K562 (cell line): ENCODE measurements at regions not wholly inside any gene's neighbourhood (a gene's known extent, or its start where the extent isn't known, plus 50 kb on each side); places are given as distances from the start of the nearest gene placed in this dataset.

Experiments
- DPF2 ChIP-seq: fragments of 450-650 bp; IDR thresholded peaks from 2 replicates; pipeline ENCODE4 v1.6.1; 2016
- FOSL1 ChIP-seq: fragments of 200-800 bp; sonication (Bioruptor generic); conservative IDR thresholded peaks from 2 replicates; pipeline ENCODE4 v1.6.1; 2016; ENCODE audit warnings: missing genetic modification characterization, missing compliant biosample characterization
- JUN ChIP-seq, 2 experiments: sonication (generic) in 1 of 2; formaldehyde crosslinking in 1 of 2; IDR thresholded peaks; 2 replicates each; pipeline versions ENCODE4 v1.6.1 to v1.8.0; 2012 to 2022; ENCODE audit warnings: borderline replicate concordance in 2 of 2, mild to moderate bottlenecking in 2 of 2, improper control_type of control experiment in 1 of 2, low read depth in 1 of 2, low read length in 1 of 2, missing genetic modification reagents in 1 of 2
- MGA ChIP-seq: fragments of 450-650 bp; IDR thresholded peaks from 2 replicates; pipeline ENCODE4 v1.6.1; 2016; ENCODE audit warnings: mild to moderate bottlenecking, moderate library complexity
- PKNOX1 ChIP-seq: fragments of 450-650 bp; IDR thresholded peaks from 2 replicates; pipeline ENCODE4 v1.6.1; 2016
- POLR2G ChIP-seq: fragments of 200-400 bp; formaldehyde crosslinking; IDR thresholded peaks from 2 replicates; pipeline ENCODE4 v1.6.1; 2017; ENCODE audit warnings: low read depth, mild to moderate bottlenecking, antibody characterized with exemption, low read length, moderate library complexity
- VEZF1 ChIP-seq: fragments of 200-800 bp; sonication (Bioruptor generic); IDR thresholded peaks from 2 replicates; pipeline ENCODE4 v1.6.1; 2017; ENCODE audit warnings: missing genetic modification characterization, missing compliant biosample characterization

DNA sequence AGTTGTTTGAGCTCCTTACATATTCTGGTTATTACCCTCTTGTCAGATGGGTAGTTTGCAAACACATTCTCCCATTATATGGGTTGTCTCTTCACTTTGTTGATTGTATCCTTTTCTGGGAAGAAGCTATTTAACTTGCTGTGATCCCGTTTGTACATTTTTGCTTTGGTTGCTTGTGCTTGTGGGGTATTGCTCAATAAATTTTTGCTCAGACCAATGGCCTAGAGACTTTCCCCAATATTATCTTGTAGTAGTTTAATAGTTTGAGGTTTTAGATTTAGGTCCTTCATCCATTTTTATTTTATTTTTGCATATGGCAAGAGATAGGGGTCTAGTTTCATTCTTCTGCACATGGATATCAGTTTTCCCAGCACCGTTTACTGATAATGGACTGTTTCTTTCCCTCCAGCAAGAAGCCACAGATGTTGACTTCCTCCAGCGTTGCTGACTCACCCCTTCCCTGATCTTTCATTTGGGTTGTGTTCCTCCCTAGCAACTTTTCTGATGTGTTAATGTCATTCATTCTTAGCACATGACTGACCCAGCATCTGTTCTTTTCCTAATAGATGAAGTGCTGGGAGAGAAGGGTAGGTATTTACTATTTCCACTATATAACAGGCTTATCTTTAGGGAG, 166.7 kb upstream of the SGO1 start (continued):
- TF ChIP-seq VEZF1 (CRISPR knock-in tag) (no peak), DPF2 (peak; percentile 86), JUN (IDR thresholded peaks at IDR 0.05; ENCODE audit: borderline replicate concordance, low read depth, low read length) (peak; percentile 77), JUN (CRISPR knock-in tag; IDR thresholded peaks at IDR 0.05; ENCODE audit: borderline replicate concordance) (no peak), MGA (peak; percentile 25; the same call in 1 of the 2 replicates), POLR2G (no peak), PKNOX1 (0 out of 2 replicates have a peak, but pooled peaks have one; percentile 25), FOSL1 (tag) (peak; percentile 70)
